Lung (tissue), 11 donors: ENCODE measurements at regions not wholly inside any gene's neighbourhood (a gene's known extent, or its start where the extent isn't known, plus 50 kb on each side); places are given as distances from the start of the nearest gene placed in this dataset.

Experiments used
- ATAC-seq: fragments of 200-7000 bp; cut with Tn5 transposase; one replicate; pipeline ENCODE4 v1.9.1; 2020; ENCODE audit warnings: moderate number of reproducible peaks; ENCODE audit not compliant: insufficient read depth, low FRiP score
- DNase-seq, 3 donors: peaks; one replicate each; pipeline ENCODE4 v3.0.0-alpha.2; 2013 to 2017
- H3K27ac ChIP-seq, 2 donors: one replicate each; pipeline ENCODE4 v1.5.1; 2013; ENCODE audit warnings: mild to moderate bottlenecking in 2 of 2, moderate library complexity in 2 of 2, control low read depth in 1 of 2, inconsistent platforms in 1 of 2, low read depth in 1 of 2, low read length in 1 of 2
- H3K27me3 ChIP-seq, 3 donors: one replicate each; pipeline ENCODE4 v1.5.1; 2013; ENCODE audit warnings: low read length in 2 of 3; ENCODE audit not compliant: control insufficient read depth in 3 of 3, insufficient read depth in 3 of 3
- H3K36me3 ChIP-seq, 4 donors: one replicate each; pipeline ENCODE4 v1.5.1; 2013; ENCODE audit warnings: low read length in 4 of 4, mild to moderate bottlenecking in 1 of 4, moderate library complexity in 1 of 4; ENCODE audit not compliant: control insufficient read depth in 4 of 4, insufficient read depth in 4 of 4
- H3K4me1 ChIP-seq, 5 donors: one replicate each; pipeline ENCODE4 v1.5.1; 2013; ENCODE audit warnings: low read length in 5 of 5, mild to moderate bottlenecking in 2 of 5, moderate library complexity in 1 of 5; ENCODE audit not compliant: control insufficient read depth in 5 of 5, insufficient read depth in 5 of 5
- H3K4me3 ChIP-seq: one replicate; pipeline ENCODE4 v1.5.1; 2013; ENCODE audit warnings: mild to moderate bottlenecking, control low read depth, moderate library complexity
- H3K9ac ChIP-seq, 2 donors: one replicate each; pipeline ENCODE4 v1.5.1; 2013; ENCODE audit warnings: low read length in 2 of 2, control low read depth in 1 of 2; ENCODE audit not compliant: insufficient read depth in 1 of 2
- H3K9me3 ChIP-seq, 4 donors: one replicate each; pipeline ENCODE4 v1.5.1; 2013; ENCODE audit warnings: low read length in 3 of 4, mild to moderate bottlenecking in 1 of 4, moderate library complexity in 1 of 4; ENCODE audit not compliant: control insufficient read depth in 4 of 4, insufficient read depth in 3 of 4
- CTCF ChIP-seq: IDR thresholded peaks from 2 replicates; pipeline ENCODE4 v1.5.1; 2012; ENCODE audit warnings: mild to moderate bottlenecking; ENCODE audit errors: control extremely low read depth, extremely low read depth
- WGBS, 2 donors: extraction: QIAGEN DNeasy Blood & Tissue Kit; methylation state at CpG; one replicate each; pipeline ENCODE4 v1.1.7; 2013; 5-methylcytosine and 5-hydroxymethylcytosine counted together
- donor health status: control.
- donor health status: control.
- donor health status: Bipolar disorder and iron deficiency.
- donor health status: healthy.
- donor health status: DM: yes; HTN: yes; CAD: no.

GRCh38 chr2:176619504-176619903, 350.3 kb downstream of the MTX2 start:
- Histone ChIP-seq H3K27me3 (peaks cover 0 to 4% (median 2%) of the 10 kb centered on the region in 3 donors), H3K9me3 (peaks cover 0 to 1% (median 0%) of the 10 kb centered on the region in 4 donors), H3K27ac (no peak overlapping the region), H3K36me3 (no peaks in the 10 kb centered on the region), H3K9ac (no peak overlapping the region), H3K4me1 (no peaks in the 10 kb centered on the region), H3K4me3 (no peak overlapping the region)
- no peak for DNase-seq
- ATAC-seq, result no peak
- no peak for TF ChIP-seq CTCF
- WGBS, 2 donors, result 92 to 95% methylated on average over 6 of the region's 6 CpGs

- Histone ChIP-seq H3K4me3 (no peak overlapping the region), H3K9me3 (no peaks in the 10 kb centered on the region), H3K4me1 (no peaks in the 10 kb centered on the region), H3K36me3 (no peaks in the 10 kb centered on the region), H3K27ac (no peak overlapping the region), H3K9ac (no peak overlapping the region), H3K27me3 (peaks cover 0 to 7% (median 2%) of the 10 kb centered on the region in 3 donors)
- no peak for TF ChIP-seq CTCF
- WGBS, 2 donors, result 59 to 70% methylated on average over 7 of the region's 7 CpGs
- DNase-seq, result peak in 1 of 3 donors; percentile 29
- ATAC-seq, result no peak
Measured at GRCh38 chr2:176621350-176621749, 352.1 kb downstream of the MTX2 start.

- DNase-seq (no peak), ATAC-seq (no peak)
- no peak overlapping the region for H3K4me3 ChIP-seq
- no peaks in the 10 kb centered on the region for H3K9me3 ChIP-seq
- TF ChIP-seq CTCF, result no peak
- H3K27me3 ChIP-seq, result peaks cover 0 to 10% (median 3%) of the 10 kb centered on the region in 3 donors
- H3K36me3 ChIP-seq, result no peaks in the 10 kb centered on the region
- WGBS, 2 donors, result 91 to 92% methylated on average over 4 of the region's 4 CpGs
- H3K9ac ChIP-seq, result no peak overlapping the region
- no peak overlapping the region for H3K27ac ChIP-seq
- H3K4me1 ChIP-seq, result no peaks in the 10 kb centered on the region
Measured at GRCh38 chr2:176622792-176623191, 353.6 kb downstream of the MTX2 start.

- no peaks in the 10 kb centered on the region for H3K4me1 ChIP-seq
- no peak for TF ChIP-seq CTCF
- DNase-seq, result no peak
- H3K9me3 ChIP-seq, result no peaks in the 10 kb centered on the region
- no peaks in the 10 kb centered on the region for H3K36me3 ChIP-seq
- H3K27ac ChIP-seq, result no peak overlapping the region
- no peak for ATAC-seq
- WGBS, 2 donors, result 82 to 92% methylated on average over 8 of the region's 8 CpGs
- H3K9ac ChIP-seq, result no peak overlapping the region
- H3K4me3 ChIP-seq, result no peak overlapping the region
- H3K27me3 ChIP-seq, result peaks cover 0 to 30% (median 7%) of the 10 kb centered on the region in 3 donors
Measured at GRCh38 chr2:176626796-176627195, 357.6 kb downstream of the MTX2 start.
